RPMI7951 (cell line): ENCODE measurements at regions not wholly inside any gene's neighbourhood (a gene's known extent, or its start where the extent isn't known, plus 50 kb on each side); places are given as distances from the start of the nearest gene placed in this dataset.
"Not testable (repeated sequence)": the region's sequence is repeated elsewhere in the genome, so short reads cannot be mapped to it uniquely, and the experiment has no call there.

ENCODE experiments used
- DNase-seq: peaks from one replicate; pipeline ENCODE4 v3.0.0-alpha.2; 2012; ENCODE audit warnings: low read depth

DNA sequence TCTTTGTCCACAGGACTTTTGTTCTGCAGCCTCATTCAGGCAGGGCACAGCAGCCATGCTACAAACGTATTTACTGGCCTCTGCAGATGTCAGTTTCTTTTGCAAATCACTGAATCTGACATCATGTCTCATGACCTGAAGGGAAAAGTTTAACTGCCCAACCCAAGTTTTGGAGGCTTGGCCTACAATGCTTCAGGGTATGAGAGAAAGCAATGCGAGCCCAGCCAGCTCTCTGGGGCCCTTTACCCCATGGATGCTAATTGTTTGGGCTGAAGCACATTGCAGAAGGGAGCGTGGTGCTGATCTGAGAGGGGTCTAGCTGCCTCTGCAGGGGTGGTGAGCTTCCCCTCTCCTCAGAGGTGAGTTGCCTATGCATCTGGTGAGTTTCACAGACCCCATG is 179.9 kb upstream of the CXCL12 start:
- DNase-seq: no peak

DNA sequence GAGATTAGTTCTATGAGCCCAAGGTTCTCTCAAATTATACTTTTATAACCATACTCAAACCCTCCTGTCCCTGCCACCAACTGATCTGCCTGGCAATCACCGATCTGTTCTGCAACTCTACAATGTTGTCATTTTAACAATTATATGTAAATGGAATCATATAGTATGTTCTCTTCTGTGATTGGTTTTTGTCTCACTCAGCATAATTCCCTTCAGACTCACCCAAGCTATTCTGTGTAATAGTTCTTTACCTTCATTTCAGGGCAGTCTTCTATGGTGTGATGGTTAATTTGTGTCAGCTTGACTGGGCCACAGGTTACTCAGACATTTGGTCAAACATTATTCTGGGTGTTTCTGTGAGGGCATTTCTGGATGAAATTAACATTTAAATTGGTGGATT is 181.9 kb upstream of the CXCL12 start:
- DNase-seq: no peak

DNA sequence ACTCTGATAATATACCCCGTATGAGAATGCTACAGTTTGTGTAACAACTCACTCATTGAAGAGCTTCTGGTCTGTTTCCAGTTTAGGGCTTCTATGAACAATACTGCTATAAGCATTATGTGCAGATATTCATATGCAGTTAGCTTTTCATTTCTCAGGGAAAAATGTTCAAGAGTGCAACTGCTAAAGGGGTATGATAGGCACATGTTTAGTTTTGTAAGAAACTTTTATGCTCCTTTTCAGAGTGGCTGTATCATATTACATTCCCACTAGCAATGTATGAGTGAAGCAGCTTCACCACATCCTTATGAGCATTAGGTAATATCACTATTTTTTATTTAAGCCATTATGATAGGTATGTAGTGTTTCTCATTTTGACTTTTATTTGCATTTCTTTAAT is 182.6 kb upstream of the CXCL12 start:
- DNase-seq: no peak

DNA sequence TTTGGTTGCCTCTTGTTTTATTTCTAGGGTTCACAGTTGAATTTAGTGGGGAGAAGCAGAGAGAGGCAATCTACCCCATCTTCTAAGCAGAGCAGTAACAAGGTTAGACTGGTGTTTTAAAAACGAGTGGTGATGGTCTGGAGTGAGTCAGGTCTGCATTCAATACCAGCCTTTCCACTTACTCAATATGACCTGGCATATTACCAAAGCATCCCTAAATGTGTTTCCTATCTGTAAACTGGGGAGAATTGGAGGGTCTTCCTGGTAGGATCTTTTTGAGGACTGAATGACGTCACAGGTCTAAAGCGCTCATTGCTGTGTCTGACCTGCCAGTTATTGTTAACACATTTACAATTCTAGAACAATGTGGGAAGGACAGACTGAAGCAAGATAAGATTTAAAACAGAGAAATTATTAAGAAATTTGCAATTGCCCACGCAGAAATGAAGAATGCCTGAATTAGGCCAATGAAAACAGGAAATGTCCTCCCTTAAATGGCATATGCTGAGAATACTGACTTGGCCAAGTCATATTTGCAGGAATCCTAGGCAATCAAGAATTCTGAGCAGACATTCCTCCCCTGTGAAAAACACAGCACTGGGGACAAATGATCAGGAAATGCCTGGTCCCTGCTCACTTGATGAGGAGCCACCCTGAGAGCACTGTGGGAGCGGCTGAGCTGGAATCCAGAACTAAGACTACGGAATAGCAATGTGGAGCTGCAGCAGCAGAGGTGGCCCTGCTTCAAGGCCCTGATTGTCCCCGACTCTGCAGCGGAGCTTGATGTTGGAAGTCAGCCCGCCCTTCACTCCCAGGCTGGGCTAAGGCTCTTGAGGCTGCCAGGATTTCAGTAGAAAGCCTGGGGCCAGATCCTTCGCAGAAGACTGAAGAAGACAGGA is 184.5 kb upstream of the CXCL12 start:
- peak; percentile 19 for DNase-seq

DNA sequence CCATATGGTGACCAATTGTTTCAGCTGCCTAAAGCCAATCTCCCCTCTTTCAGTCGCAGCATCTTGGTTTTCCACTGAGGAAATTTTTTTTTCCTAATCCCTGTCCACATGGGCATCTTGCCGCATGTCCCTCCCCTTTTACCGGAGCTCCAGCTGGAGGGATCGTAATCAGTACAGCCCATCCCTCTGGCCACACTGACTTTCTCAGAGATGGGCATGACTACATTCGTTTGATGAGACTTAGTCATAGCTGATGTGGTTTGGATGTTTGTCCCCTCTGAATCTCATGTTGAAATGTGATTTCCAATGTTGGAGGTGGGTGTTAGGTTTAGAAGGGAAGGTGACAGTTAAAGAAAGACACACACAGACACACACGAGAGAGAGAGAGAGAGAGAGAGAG is 186.8 kb upstream of the CXCL12 start:
- peak; percentile 56 for DNase-seq

DNA sequence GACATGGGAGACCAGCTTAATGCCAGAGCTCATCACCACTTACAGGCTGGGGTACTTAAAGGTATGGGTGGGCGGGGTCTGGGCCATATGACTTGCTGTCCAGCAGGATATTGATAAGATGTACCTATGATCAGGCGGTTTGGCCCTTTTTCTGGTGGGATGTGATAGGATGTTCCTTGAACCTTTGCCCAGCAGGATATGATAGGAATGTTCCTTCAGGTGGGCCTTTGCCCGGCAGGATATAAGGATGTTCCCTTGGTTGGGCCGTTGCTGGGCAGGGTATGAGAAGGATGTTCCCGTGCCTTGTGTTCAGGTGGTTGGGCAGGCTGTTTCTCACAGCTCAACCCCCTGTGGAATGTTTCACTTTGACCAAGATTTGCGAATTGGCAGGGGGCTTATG is 187.2 kb upstream of the CXCL12 start:
- DNase-seq: no peak

DNA sequence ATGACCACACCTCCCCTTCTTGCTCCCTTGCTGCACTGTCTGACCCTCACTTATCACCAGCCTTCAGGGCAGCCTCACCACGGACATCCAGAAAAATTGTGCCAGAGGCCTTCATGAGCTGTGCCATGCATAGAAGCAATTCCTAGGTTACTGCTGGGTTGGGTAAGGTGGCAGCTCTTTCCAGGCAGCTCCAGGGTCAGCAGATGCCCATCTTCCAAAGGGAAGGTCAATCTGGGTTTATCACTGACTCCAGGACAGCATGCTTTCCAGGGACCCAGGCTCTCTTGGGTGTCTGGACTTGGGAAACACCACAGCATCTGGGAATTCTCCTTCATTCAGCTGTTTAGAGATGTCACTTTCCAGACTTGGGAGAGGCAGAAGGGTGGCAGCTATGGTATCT is 188.9 kb upstream of the CXCL12 start:
- no peak for DNase-seq

DNA sequence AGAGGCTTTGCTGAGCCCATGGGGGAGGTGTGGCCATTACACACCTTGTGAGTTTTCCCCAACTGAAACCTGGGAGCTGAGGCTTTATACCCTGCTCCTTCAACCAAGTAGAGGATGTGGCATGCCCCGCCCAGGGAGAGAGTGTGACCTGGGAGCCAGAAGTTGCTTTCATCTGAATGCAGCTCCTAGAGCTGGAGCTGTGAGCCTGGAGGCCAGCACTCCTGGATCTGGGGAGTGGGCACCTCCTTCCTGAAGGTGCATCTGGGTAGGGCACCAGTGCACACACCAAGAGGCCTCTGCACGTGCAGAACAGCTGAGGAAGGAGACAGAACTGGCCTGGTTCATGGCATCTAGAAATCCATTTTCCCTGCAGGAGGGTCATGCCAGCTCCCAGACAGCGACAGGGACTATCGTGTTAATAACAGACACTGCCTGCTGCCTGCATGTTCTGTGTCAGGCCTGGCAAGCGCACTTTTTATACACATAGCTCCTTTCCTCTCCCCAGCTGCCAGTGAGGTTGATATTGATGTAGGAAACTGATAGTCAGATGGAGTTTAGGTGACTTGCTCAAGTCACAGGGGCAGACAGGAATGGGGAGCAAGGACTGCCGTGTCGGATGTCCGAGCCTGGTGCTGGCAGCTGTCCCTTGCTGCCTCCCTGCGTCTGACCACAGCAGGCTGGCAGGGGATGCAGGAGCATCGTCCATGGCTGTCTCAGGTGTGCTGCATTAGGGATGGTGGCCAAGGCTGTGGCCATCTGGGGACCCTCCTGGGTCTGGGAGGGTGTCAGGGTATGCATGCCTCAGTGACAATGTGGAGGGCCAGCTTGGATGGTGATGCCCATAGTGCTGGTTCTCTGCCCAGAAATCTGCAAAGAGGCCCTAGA is 189.9 kb upstream of the CXCL12 start:
- no peak for DNase-seq

DNA sequence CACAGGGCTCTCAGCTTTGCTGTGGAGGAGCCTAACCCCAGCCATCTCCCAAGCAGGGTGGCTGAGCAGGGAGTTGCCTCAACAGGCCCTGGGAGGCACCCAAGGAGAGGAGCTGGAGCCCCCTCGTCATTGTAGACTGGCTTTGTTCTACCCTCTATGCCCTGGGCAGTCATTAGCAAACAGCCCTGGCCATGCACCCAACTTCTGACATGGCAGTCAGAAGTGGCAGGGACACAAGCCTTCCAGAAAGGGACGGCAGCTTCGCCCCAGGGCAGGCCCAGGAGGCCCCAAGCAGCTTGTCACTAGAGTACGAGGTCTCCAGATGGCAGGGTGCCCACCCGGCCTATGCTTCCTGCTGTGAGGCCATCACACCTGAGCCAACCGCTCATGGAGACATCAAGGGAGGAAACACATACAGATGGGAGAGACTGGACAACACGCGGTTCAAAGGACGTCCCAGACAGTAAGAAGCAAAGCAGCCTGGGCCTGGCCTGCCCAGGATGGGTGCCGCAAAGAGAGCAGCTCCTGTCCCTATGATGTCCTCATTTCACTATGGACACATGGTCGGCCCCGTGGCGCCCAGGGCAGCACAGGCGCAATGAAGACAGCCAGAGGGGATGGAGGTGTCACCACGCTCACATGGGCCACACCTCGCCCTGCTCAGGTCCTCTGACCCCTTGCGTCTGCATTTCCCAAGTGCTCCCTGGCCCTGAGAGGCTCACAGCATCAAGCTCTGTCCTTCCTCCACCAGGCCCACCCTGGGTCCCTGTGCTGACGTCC is 190.9 kb upstream of the CXCL12 start:
- DNase-seq: no peak

DNA sequence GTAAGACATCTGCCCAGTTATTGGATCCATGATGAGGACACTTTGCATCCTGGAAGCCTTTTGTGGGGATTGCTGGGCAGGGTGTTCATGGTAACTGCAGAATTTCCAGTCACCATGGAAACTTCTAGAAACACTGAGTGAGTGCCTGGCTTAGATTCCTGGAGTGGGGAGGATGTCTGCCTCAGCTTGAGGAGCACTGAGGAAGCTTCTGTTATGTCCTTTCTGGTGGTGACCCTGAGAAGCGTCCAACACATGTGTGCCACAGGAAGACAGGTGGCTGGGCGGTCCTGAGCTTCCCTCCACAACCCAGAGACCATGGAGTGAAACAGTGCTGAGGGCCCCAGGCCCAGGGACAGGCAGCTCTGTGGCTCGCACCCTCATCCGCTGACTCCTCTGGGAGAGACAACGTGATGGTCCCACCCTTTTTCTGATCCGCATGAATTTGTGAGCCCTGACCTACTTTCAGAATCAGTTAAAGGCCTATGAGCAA is 191.8 kb upstream of the CXCL12 start:
- DNase-seq: no peak

DNA sequence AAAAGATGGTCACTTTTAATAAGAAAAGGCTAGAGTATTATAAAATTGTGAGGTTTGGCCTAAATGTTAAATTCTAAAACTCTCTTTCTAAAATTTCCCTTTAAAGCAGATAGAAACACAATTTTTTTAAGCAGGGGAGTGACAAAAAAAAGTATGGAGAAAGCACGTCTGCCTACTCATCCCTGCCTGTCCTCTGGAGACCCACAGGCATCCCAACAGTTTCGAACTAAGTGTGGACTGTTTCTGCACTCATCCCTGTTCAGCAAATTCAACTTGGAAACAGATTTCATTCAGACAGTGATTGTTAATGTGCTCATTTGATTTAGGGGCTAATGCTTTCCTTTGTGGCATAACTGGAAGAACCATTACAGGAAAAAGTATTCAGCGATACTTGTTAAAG is 192.6 kb upstream of the CXCL12 start:
- DNase-seq: no peak

DNA sequence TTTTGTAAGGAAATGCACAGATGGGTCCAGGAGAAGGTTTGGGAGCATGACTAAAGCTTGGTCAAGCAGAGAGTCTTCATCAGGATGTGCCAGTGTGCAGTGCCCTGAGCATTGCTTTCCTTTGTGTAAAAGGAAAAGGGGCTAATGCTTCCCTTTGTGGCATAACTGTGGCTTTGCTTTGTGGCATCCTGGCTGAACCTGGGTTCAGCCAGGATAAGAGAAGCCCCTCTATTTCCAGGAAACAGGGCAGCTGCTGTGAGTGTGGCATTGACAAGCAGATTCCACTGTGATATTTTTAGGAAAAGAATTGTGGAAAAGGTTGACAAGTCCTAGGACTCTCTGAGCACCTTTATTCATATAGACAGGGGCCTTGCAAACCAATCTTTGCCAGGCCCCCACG is 193.4 kb upstream of the CXCL12 start:
- no peak for DNase-seq

DNA sequence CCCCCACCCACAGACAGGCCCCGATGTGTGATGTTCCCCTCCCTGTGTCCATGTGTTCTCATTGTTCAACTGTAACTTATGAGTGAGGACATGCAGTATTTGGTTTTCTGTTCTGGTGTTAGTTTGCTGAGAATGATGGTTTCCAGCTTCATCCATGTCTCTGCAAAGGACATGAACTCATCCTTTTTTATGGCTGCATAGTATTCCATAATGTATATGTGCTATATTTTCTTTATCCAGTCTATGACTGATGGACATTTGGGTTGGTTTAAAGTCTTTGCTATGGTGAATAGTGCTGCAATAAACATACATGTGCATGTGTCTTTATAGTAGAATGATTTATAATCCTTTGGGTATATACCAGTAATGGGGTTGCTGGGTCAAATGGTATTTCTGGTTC is 194.1 kb upstream of the CXCL12 start:
- not testable (repeated sequence) for DNase-seq

DNA sequence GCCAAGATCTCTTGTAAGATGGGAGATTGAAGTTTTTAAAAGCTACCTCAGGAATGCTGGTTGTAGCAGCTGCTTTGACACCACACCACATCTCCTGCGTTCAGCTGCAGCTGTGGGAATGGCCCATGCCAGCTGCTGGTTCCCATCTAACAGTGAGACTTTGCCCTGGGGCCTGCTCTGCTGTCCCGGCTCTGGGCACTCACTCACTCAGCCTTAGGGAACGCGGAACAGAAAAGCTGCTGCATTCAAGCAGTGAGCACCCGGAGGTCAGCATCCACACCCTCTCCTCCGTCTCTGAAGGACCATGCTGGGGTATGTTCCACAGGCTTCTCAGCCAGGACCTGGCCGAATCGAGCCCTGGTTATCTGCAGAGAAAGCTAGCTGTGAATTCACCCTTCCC is 197.1 kb upstream of the CXCL12 start:
- DNase-seq: peak; percentile 69

DNA sequence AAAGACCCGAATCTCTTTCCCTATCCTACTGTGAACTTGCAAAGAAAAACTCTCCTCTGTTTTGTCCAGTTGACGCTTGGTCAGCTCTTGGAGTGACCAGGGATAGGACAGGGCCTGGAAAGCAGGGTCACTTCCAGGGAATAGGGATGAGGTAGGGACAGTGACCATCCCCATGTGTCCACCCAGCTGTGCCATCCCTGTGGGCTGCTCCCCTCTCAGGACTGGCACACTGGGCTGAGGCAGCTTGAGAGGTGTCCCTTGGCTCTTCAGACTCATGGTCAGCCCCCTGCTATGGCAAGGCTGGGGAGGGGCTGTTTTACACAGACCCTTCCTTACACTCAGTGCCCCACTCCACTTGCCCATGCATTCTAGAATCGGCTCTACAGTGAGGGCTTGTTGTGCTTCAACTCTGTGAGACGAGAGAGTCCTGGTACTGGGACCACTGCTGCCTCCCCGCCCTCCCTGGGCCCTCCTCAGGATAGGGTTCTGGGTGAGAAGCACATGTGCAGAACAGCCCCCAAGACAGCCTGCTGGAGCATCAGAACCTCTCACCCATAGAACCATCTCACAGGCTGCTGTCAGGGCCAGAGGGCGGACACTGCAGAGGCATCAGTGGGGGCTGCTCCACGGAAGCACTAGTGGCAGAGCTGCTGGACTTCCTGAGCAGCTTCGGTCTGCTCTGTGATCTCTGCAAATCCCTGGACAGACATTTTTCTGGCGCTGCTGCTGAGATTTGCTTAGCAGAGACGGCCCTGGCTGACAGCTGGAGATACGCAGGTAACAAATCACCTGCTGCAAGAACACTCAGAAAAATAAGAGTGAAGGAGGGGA is 202.8 kb upstream of the CXCL12 start:
- no peak for DNase-seq

DNA sequence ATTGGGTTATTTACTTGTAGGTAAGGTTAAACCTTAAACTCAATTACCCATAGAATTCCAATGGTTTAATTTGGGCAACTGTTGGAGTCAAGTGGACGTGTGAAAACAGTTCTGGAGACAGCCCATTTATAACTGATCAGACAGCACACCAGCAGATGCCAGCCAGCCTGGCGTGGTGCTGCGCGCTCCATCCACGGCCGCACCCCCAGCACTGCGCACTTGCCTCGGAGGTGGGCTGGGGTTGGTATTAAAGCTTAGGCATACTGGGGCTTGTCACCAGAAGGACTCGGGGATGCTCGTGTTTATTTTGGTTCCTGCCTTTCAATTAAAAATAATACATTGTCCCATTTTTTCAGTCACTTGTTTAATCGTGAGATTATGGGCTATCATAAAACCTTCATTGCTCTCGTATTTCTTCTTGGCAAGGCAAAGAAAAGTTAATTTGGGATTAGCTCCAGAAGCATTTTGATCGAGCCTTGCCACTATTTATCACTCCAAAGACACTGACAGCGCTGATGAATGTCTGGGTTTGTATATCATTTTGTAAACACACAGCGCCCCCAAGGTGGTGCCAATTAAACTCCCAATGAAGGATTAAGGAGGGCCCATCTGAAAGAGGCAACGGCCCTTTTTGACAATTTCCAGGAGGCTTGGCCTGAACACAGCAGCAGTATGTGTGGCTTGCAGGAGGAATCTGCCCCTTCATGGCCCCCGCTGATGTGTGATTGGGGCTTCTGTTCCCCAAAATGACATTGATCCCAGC is 204.5 kb upstream of the CXCL12 start:
- DNase-seq: no peak

DNA sequence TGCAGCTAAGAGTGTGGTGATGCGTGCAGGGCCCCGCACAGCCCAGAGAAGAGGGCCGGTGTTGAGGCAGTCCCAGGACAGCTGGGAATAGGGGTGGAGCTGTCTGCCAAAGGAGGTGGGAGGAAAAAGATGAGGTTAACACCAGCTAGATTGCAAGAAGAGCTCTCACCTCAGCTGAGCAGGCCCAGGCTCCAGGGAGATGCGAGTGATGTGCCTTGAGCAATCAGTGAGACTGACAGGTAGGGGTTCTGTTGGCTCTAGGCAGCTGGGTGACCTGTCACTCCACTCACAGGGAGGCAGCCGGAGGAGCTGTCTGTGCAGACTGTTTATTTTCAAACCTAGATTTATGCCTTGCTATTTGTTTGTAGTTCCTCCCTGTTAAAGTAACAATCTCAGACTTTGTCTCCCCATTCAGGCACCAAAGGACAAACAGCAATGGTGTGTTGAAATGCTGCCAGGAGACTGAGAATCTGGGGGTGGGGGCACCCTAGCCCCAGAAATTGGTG is 205.1 kb upstream of the CXCL12 start:
- DNase-seq: no peak

DNA sequence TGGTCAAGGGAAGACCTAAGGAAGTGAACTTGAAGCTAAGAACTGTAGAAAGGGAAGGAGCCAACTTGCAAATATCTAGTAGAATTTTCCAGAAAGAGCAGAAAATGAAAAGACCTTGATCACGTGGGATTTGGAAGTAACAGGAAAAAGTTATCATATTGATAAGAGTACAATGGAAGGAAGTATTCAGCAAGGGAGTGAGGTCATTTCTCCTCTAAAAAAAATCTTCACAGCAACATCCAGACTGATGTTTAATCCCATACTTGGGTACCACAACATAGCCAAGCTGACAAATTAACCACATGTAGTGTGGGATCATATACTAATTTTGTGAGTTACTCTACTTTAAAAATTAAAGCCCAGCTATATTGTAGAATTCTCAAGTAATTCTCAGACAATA is 207.0 kb upstream of the CXCL12 start:
- no peak for DNase-seq

DNA sequence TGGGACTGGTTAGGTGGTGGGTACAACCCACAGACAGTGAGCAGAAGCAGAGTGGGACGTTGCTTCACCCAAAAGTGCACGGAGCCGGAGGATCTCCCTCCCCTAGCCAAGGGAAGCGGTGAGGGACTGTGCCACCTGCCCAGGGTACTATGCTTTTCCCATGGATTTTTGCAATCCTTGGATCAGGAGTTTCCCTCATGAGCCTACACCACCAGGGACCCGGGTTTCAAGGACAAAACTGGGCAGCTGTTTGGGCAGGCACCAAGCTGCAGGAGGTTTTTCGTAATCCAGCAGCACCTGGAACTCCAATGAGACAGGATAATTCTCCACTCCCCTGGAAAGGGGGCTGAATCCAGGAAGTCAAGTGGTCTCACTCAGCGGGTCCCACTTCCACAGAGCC is 209.1 kb upstream of the CXCL12 start:
- no peak for DNase-seq

DNA sequence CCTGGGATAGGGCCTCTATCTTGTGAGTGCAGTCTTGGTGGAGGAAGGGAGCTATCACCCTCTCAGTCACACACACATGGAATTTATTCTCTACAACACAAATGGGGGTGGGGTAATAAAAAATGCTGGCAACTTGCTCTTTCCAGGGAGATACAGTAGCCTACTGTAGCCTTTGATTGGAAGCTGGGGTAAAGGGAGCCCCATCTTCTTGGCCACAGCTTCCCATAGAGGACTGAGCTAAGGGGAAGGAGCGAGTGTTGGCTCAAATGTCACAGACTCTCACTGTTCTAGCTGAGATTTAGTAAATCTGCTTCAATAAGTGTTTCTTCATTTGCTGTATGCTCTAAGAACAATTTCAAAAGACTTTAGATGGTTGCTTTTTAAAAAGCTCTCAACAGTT is 222.2 kb upstream of the CXCL12 start:
- DNase-seq: no peak
